ENCODE measurements at regions not wholly inside any gene's neighbourhood (a gene's known extent, or its start where the extent isn't known, plus 50 kb on each side); places are given as distances from the start of the nearest gene placed in this dataset.

DNA sequence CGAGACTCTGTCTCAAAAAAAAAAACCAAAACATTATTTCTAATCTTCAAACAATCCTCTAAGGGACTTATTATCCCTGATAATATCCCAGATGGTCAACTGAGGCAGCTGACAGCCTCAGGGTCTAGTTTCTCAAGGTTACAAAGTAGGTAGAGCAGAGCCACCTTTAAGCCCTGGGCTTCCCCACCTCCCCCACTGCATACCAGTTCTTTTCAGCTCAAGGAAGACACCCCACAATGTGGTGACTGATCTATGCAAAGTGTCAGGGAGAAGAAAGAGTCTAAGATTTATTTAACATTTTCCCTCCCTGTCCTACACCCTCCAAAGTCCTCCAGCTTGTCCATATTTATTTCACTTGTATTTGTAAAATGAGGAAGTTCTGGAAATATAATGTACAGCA is 60.5 kb upstream of the VGLL2 start:
- intact Hi-C loops (cut with micrococcal nuclease), result no loop called here
- no peaks in the 10 kb centered on the region for H3K4me1 Mint-ChIP-seq
- no peak overlapping the region for H3K27ac Mint-ChIP-seq
- H3K36me3 Mint-ChIP-seq (ENCODE audit: low read depth), result no peaks in the 10 kb centered on the region
- H3K9me3 Mint-ChIP-seq, result no peaks in the 10 kb centered on the region
- H3K4me3 Mint-ChIP-seq, result no peak overlapping the region
- no peak for DNase-seq
- no peaks in the 10 kb centered on the region for H3K27me3 Mint-ChIP-seq

DNA sequence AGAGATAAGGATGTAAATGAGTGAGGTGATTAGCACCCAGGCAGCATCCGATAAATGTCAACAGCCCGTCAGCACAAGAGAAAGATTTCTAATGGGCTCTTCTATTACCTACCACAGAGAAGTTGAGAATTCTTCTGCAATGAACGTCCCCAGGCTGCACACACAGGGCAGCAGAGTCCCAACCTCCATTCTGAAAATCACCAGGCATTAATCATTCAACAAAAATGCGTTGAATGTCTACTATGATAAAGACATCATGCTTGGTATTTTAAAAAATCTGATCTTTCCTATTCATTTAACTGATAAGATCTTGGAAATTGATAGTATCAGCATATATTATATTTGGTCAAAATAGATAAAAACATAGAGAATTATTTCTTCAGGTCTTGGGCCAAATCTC is 59.5 kb upstream of the VGLL2 start:
- intact Hi-C loops (cut with micrococcal nuclease), result no loop called here

DNA sequence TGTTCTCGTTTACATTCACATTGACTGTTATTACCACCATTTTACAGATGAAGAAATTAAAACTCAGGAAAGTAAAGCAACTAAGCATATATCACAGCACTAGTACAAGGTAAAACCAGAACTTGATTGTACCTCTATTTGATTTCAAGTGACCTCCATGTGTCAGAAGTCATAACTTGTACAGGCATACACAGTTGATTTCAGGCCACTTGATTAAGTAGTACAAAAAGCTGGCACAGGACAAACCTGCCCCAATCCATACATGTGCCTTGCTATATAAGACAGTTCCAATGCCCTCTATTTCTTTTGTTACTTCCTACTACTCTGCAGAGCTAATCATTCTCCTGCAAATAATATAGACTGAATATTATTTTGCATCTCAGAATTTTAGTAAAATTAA is 58.8 kb upstream of the VGLL2 start:
- intact Hi-C loops (cut with micrococcal nuclease), result no loop called here
- Mint-ChIP-seq H3K27me3 (no peaks in the 10 kb centered on the region), H3K4me1 (no peaks in the 10 kb centered on the region), H3K27ac (no peak overlapping the region), H3K9me3 (no peaks in the 10 kb centered on the region), H3K4me3 (no peak overlapping the region), H3K36me3 (ENCODE audit: low read depth) (no peaks in the 10 kb centered on the region)
- DNase-seq, result no peak

More for the DNA sequence above, 59.5 kb upstream of the VGLL2 start:
- H3K36me3 Mint-ChIP-seq (ENCODE audit: low read depth), result no peaks in the 10 kb centered on the region
- no peak for DNase-seq
- no peak overlapping the region for H3K27ac Mint-ChIP-seq
- no peaks in the 10 kb centered on the region for H3K9me3 Mint-ChIP-seq
- H3K27me3 Mint-ChIP-seq, result no peaks in the 10 kb centered on the region
- H3K4me1 Mint-ChIP-seq, result no peaks in the 10 kb centered on the region
- H3K4me3 Mint-ChIP-seq, result no peak overlapping the region

DNA sequence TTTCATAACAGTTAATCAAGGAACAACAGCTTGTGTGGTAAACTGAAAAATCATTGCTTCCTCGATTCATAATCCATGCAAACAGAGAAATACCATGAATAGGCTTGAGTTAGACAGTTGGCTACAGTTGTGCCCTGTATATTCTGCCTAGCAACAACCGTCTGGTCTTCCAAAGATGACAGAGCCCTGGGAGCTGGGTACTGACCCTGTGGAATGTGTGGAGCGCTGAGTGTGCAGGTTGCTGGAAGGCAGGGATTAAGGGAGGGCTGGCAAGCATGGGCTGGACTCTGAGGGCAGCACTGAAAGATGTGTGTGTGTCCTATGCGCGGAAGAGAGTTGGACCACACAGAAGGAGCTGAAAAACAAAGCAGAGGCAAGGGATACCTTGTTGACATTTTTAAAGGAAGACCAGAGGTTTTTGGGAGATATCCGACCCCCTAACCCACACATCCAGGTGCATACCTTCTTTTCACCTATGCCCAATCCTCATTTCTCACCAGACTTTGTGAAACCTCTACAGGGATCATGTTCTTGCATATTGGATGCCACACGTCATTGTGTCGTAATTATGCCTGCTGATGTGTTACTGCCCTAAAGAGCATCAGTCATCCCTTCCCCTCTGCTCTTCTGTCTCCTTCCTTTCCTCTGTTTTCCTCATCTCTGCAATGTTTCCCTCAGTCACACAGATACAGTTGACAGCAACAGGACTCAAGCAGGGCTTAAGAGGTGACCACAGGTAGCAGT is 58.2 kb upstream of the VGLL2 start:
- intact Hi-C loops (cut with micrococcal nuclease), result no loop called here
- no peaks in the 10 kb centered on the region for H3K9me3 Mint-ChIP-seq
- no peak overlapping the region for H3K4me3 Mint-ChIP-seq
- no peaks in the 10 kb centered on the region for H3K27me3 Mint-ChIP-seq
- H3K4me1 Mint-ChIP-seq, result no peaks in the 10 kb centered on the region
- H3K27ac Mint-ChIP-seq, result no peak overlapping the region
- no peak for DNase-seq
- no peaks in the 10 kb centered on the region for H3K36me3 Mint-ChIP-seq (ENCODE audit: low read depth)

DNA sequence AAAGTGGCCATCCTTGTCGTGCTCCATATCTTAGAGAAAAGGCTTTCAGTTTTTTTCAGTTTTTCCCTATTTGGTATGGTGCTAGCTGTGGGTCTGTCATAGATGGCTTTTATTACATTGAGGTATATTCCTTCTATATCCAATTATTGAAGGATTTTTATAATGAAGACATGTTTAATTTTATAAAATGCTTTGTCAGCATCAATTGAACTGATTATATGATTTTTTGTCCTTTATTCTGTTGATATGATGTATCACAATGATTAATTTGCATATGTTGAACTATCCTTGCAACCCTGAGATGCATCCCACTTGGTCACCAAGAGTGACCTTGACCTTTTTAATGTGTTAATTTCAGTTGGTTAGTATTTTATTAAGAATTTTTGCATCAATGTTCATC is 55.1 kb upstream of the VGLL2 start:
- Mint-ChIP-seq H3K4me1 (no peaks in the 10 kb centered on the region), H3K9me3 (no peaks in the 10 kb centered on the region), H3K27ac (no peak overlapping the region), H3K27me3 (no peaks in the 10 kb centered on the region), H3K36me3 (ENCODE audit: low read depth) (no peaks in the 10 kb centered on the region), H3K4me3 (no peak overlapping the region)
- intact Hi-C loops (cut with micrococcal nuclease), result no loop called here
- no peak for DNase-seq

DNA sequence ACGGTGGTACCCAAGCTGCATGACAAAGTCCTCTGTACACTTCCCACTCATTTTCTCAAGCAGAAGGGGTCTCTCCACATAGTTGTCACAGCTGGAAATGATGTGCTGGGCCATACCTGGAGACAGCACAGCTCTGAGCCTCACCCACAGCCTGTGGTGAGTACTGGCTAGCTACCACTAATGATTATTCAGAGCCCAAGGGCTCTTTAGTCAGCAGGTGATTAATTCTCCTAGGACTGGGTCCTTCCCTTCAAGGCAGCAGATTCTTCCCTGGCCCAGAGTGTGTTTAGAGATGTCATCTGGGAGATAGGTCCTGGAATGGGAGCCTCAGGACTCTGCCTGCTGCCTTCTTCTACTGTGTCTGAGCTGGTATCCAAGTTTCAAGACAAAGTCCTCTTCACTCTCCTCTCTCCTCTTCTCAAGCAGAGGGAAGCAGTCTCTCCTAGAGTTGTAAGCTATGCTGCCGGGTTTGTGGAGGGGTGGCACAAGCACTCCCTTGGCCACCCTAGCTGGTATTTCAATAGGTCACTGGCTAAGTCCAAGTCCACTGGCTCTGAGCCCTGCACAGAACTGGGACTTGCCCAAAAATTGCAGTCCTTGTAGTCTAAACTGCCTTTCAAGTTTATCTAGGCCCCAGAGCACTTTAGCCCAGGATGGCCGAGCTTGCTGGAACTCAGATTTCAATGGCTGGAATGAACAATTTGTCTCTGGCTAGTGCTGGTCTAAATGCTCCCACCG is 49.8 kb upstream of the VGLL2 start:
- Mint-ChIP-seq H3K4me3 (no peak overlapping the region), H3K9me3 (no peaks in the 10 kb centered on the region), H3K27ac (no peak overlapping the region), H3K36me3 (ENCODE audit: low read depth) (no peaks in the 10 kb centered on the region), H3K4me1 (no peaks in the 10 kb centered on the region), H3K27me3 (no peaks in the 10 kb centered on the region)
- peak; percentile 20 for DNase-seq
- intact Hi-C loops (cut with micrococcal nuclease), result no loop called here
